ENCODE measurements at regions not wholly inside any gene's neighbourhood (a gene's known extent, or its start where the extent isn't known, plus 50 kb on each side); places are given as distances from the start of the nearest gene placed in this dataset.
"Not testable (repeated sequence)": the region's sequence is repeated elsewhere in the genome, so short reads cannot be mapped to it uniquely, and the experiment has no call there.

- DNase-seq (ENCODE audit: low read depth in 2 of 2): no peak
These were observed 191.9 kb upstream of the CRIM1 start for GRCh38 chr2:36163520-36164254.

- not testable (repeated sequence) for DNase-seq (ENCODE audit: low read depth in 2 of 2)
These were observed 198.5 kb upstream of the CRIM1 start for GRCh38 chr2:36157093-36157492.

- no peak for DNase-seq (ENCODE audit: low read depth in 2 of 2)
These were observed 207.7 kb upstream of the CRIM1 start for GRCh38 chr2:36147670-36148390.

- no peak for DNase-seq (ENCODE audit: low read depth in 2 of 2)
These were observed 208.8 kb upstream of the CRIM1 start for GRCh38 chr2:36146765-36147164.

- no peak for DNase-seq (ENCODE audit: low read depth in 2 of 2)
These were observed 215.2 kb upstream of the CRIM1 start for GRCh38 chr2:36140391-36140790.

GRCh38 chr2:36137612-36138011 is 218.0 kb upstream of the CRIM1 start:
- no peak for DNase-seq (ENCODE audit: low read depth in 2 of 2)

- DNase-seq (ENCODE audit: low read depth in 2 of 2): no peak
These were observed 221.3 kb upstream of the CRIM1 start for GRCh38 chr2:36134281-36134680.

GRCh38 chr2:36128359-36128758 is 227.2 kb upstream of the CRIM1 start:
- no peak for DNase-seq (ENCODE audit: low read depth in 2 of 2)

- no peak for DNase-seq (ENCODE audit: low read depth in 2 of 2)
These were observed 229.9 kb upstream of the CRIM1 start for GRCh38 chr2:36125702-36126101.

- no peak for DNase-seq (ENCODE audit: low read depth in 2 of 2)
These were observed 231.6 kb upstream of the CRIM1 start for GRCh38 chr2:36123995-36124394.

- no peak for DNase-seq (ENCODE audit: low read depth in 2 of 2)
These were observed 258.6 kb upstream of the CRIM1 start for GRCh38 chr2:36097022-36097421.

GRCh38 chr2:36091844-36092741 is 263.5 kb upstream of the CRIM1 start:
- DNase-seq (ENCODE audit: low read depth in 2 of 2): not testable (repeated sequence)

- no peak for DNase-seq (ENCODE audit: low read depth in 2 of 2)
These were observed 266.8 kb upstream of the CRIM1 start for GRCh38 chr2:36088716-36089328.

- no peak for DNase-seq (ENCODE audit: low read depth in 2 of 2)
These were observed 268.2 kb upstream of the CRIM1 start for GRCh38 chr2:36087344-36087743.

- no peak for DNase-seq (ENCODE audit: low read depth in 2 of 2)
These were observed 275.8 kb upstream of the CRIM1 start for GRCh38 chr2:36079793-36080192.

- no peak for DNase-seq (ENCODE audit: low read depth in 2 of 2)
These were observed 281.6 kb upstream of the CRIM1 start for GRCh38 chr2:36074008-36074407.

GRCh38 chr2:36071698-36072097 is 283.9 kb upstream of the CRIM1 start:
- DNase-seq (ENCODE audit: low read depth in 2 of 2): no peak

GRCh38 chr2:36069074-36069473 is 286.5 kb upstream of the CRIM1 start:
- no peak for DNase-seq (ENCODE audit: low read depth in 2 of 2)

- DNase-seq (ENCODE audit: low read depth in 2 of 2): no peak
These were observed 287.5 kb upstream of the CRIM1 start for GRCh38 chr2:36068086-36068485.

- DNase-seq (ENCODE audit: low read depth in 2 of 2): no peak
These were observed 295.4 kb upstream of the CRIM1 start for GRCh38 chr2:36060133-36060532.

- no peak for DNase-seq (ENCODE audit: low read depth in 2 of 2)
These were observed 295.9 kb upstream of the CRIM1 start for GRCh38 chr2:36059691-36060090.

GRCh38 chr2:36058953-36059352 is 296.6 kb upstream of the CRIM1 start:
- DNase-seq (ENCODE audit: low read depth in 2 of 2): no peak

All from stimulated activated CD4-positive, alpha-beta T cell treated with anti-CD3 and anti-CD28 coated beads, Interleukin-1b, Interleukin-23, amount 100 ng/mL, for 1 hour (primary cell).